WTC11 (cell line): ENCODE measurements at regions not wholly inside any gene's neighbourhood (a gene's known extent, or its start where the extent isn't known, plus 50 kb on each side); places are given as distances from the start of the nearest gene placed in this dataset.

Experiments used
- CTCF ChIP-seq: fragments of 200-600 bp; IDR thresholded peaks from 2 replicates; pipeline ENCODE4 v1.8.0; 2022; ENCODE audit warnings: antibody characterized with exemption
- E2F4 ChIP-seq: sonication (generic); formaldehyde crosslinking; IDR thresholded peaks from 2 replicates; pipeline ENCODE4 v1.8.1; 2022; ENCODE audit warnings: low read depth, mild to moderate bottlenecking, moderate library complexity, missing genetic modification reagents, borderline replicate concordance
- ESRRA ChIP-seq: sonication (generic); formaldehyde crosslinking; IDR thresholded peaks from 2 replicates; pipeline ENCODE4 v1.8.1; 2022; ENCODE audit warnings: mild to moderate bottlenecking, missing genetic modification reagents, borderline replicate concordance
- FOXP1 ChIP-seq: sonication (generic); formaldehyde crosslinking; IDR thresholded peaks from 2 replicates; pipeline ENCODE4 v1.8.0; 2022; ENCODE audit warnings: missing genetic modification reagents, mild to moderate bottlenecking, moderate library complexity, borderline replicate concordance
- JUN ChIP-seq: sonication (generic); formaldehyde crosslinking; IDR thresholded peaks from 2 replicates; pipeline ENCODE4 v1.8.0; 2023; ENCODE audit warnings: mild to moderate bottlenecking, missing genetic modification reagents
- MYBL2 ChIP-seq: sonication (generic); formaldehyde crosslinking; IDR thresholded peaks from 2 replicates; pipeline ENCODE4 v1.8.1; 2023; ENCODE audit warnings: mild to moderate bottlenecking, moderate library complexity, missing genetic modification reagents
- RELA ChIP-seq: sonication (generic); formaldehyde crosslinking; IDR thresholded peaks from 2 replicates; pipeline ENCODE4 v1.8.1; 2022; ENCODE audit warnings: missing genetic modification reagents, mild to moderate bottlenecking, borderline replicate concordance
- STAT6 ChIP-seq: sonication (generic); formaldehyde crosslinking; conservative IDR thresholded peaks from 2 replicates; pipeline ENCODE4 v1.8.1; 2023; ENCODE audit warnings: mild to moderate bottlenecking, low read depth, missing genetic modification reagents, moderate library complexity
- TEAD4 ChIP-seq: sonication (generic); formaldehyde crosslinking; IDR thresholded peaks from 2 replicates; pipeline ENCODE4 v1.8.0; 2022; ENCODE audit warnings: mild to moderate bottlenecking, missing genetic modification reagents
- ZNF138 ChIP-seq: sonication (generic); formaldehyde crosslinking; conservative IDR thresholded peaks from 2 replicates; pipeline ENCODE4 v1.8.1; 2022; ENCODE audit warnings: mild to moderate bottlenecking, moderate library complexity, missing genetic modification reagents
- TF ChIP-seq, protein P1 (sequence below): sonication (generic); formaldehyde crosslinking; IDR thresholded peaks from 2 replicates; pipeline ENCODE4 v1.8.0; 2022; ENCODE audit warnings: mild to moderate bottlenecking, missing genetic modification reagents

- TF ChIP-seq CTCF, result no peak
- TF ChIP-seq ESRRA, result no peak
- no peak for TF ChIP-seq MYBL2 (CRISPR knock-in tag)
- TF ChIP-seq TEAD4 (CRISPR knock-in tag), result no peak
- TF ChIP-seq STAT6, result no peak
- no peak for TF ChIP-seq RELA
- TF ChIP-seq, protein P1, sequence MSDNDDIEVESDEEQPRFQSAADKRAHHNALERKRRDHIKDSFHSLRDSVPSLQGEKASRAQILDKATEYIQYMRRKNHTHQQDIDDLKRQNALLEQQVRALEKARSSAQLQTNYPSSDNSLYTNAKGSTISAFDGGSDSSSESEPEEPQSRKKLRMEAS (CRISPR knock-in tag), result no peak
- no peak for TF ChIP-seq JUN (CRISPR knock-in tag)
- no peak for TF ChIP-seq E2F4 (CRISPR knock-in tag)
- TF ChIP-seq ZNF138 (CRISPR knock-in tag), result no peak
- no peak for TF ChIP-seq FOXP1 (CRISPR knock-in tag)
Measured at GRCh38 chr21:35525443-35525842, 476.3 kb upstream of the RUNX1 start.
